GM12878 (cell line): ENCODE measurements at regions not wholly inside any gene's neighbourhood (a gene's known extent, or its start where the extent isn't known, plus 50 kb on each side); places are given as distances from the start of the nearest gene placed in this dataset.

Experiments
- ATAC-seq: fragments of 200-7000 bp; cut with Tn5 transposase; 3 replicates; pipeline ENCODE4 v1.9.1; 2020; ENCODE audit warnings: mild to moderate bottlenecking, moderate library complexity
- BruUV-seq: library from RNA; stranded (reverse); fragments of 400-500 nt; replicated peaks from 2 replicates; lab custom pipeline; 2021; lab: Mats Ljungman, UMichigan
- CTCF ChIA-PET: fragments of 300-600 bp; sonication (Branson Sonifier 250); formaldehyde crosslinking; extraction: SDS; loops from one replicate; lab custom pipeline; 2021; ENCODE audit warnings: inconsistent platforms; lab: Yijun Ruan, JAX
- POLR2A ChIA-PET: fragments of 350-600 bp; formaldehyde crosslinking; extraction: SDS; loops from one replicate; lab custom pipeline; 2021; ENCODE audit warnings: inconsistent platforms; lab: Charles Lee
- RAD21 ChIA-PET: fragments of 300-600 bp; sonication (Branson Sonifier 250); formaldehyde crosslinking; loops from one replicate; lab custom pipeline; 2023; ENCODE audit warnings: antibody characterized with exemption; ENCODE audit not compliant: unreplicated experiment; lab: Charles Lee
- SMC1A ChIA-PET: fragments of 300-600 bp; sonication (Branson Sonifier 250); formaldehyde crosslinking; loops from one replicate; lab custom pipeline; 2023; ENCODE audit not compliant: unreplicated experiment, uncharacterized antibody; lab: Charles Lee
- DNase-seq: peaks from one replicate; pipeline ENCODE4 v3.0.0-alpha.2; 2011; ENCODE audit warnings: low read depth, low spot score
- FAIRE-seq: peaks from 3 replicates; lab custom pipeline; 2011; peaks lifted over from hg19 to GRCh38; lab: Jason Lieb, UNC
- H2AFZ ChIP-seq: 2 replicates; pipeline ENCODE4 v1.6.0; 2011; ENCODE audit warnings: low read depth, low read length, control low read depth; ENCODE audit not compliant: control insufficient read depth
- H3K27ac ChIP-seq: 2 replicates; pipeline ENCODE4 v1.5.1; 2011; ENCODE audit warnings: control low read depth; ENCODE audit not compliant: control insufficient read depth, insufficient read depth
- H3K27me3 ChIP-seq, 2 experiments: replicated peaks in 1 of 2; 2 replicates each; pipeline versions ENCODE4 v1.6.0 to v1.6.1; 2011; ENCODE audit warnings: low read length in 1 of 2; ENCODE audit not compliant: control insufficient read depth in 2 of 2, insufficient read depth in 2 of 2
- H3K36me3 ChIP-seq, 2 experiments: 2 replicates each; pipeline ENCODE4 v1.5.1; 2011; ENCODE audit warnings: low read length in 1 of 2; ENCODE audit not compliant: control insufficient read depth in 2 of 2, insufficient read depth in 2 of 2
- H3K4me1 ChIP-seq: 2 replicates; pipeline ENCODE4 v1.6.1; 2011; ENCODE audit warnings: mild to moderate bottlenecking, low read length, moderate library complexity, mixed read lengths; ENCODE audit not compliant: control insufficient read depth, insufficient read depth
- H3K4me2 ChIP-seq: 2 replicates; pipeline ENCODE4 v1.6.0; 2011; ENCODE audit warnings: control low read depth; ENCODE audit not compliant: control insufficient read depth, insufficient read depth
- H3K4me3 ChIP-seq: fragments of 200-600 bp; sonication (generic); 2 replicates; pipeline ENCODE4 v1.5.1; 2016
- H3K79me2 ChIP-seq: 2 replicates; pipeline ENCODE4 v1.6.0; 2011; ENCODE audit warnings: low read length; ENCODE audit not compliant: control insufficient read depth, insufficient read depth
- H3K9ac ChIP-seq: 2 replicates; pipeline ENCODE4 v1.8.0; 2011; ENCODE audit warnings: low read length, control low read depth, mixed read lengths; ENCODE audit not compliant: control insufficient read depth, insufficient read depth
- H3K9me3 ChIP-seq: replicated peaks from 3 replicates; pipeline ENCODE4 v1.5.1; 2011; ENCODE audit warnings: mild to moderate bottlenecking, low read length; ENCODE audit not compliant: control insufficient read depth, insufficient read depth
- H4K20me1 ChIP-seq: 2 replicates; pipeline ENCODE4 v1.6.0; 2011; ENCODE audit not compliant: control insufficient read depth, insufficient read depth
- CBX3 ChIP-seq: fragments of 200-600 bp; sonication (generic); IDR thresholded peaks from 2 replicates; pipeline ENCODE4 v1.6.1; 2016; ENCODE audit warnings: low read depth, borderline replicate concordance
- CREB1 ChIP-seq: IDR thresholded peaks from 2 replicates; pipeline ENCODE4 v1.6.1; 2012; ENCODE audit warnings: low read depth, mild to moderate bottlenecking, inconsistent platforms
- CREM ChIP-seq: IDR thresholded peaks from 2 replicates; pipeline ENCODE4 v1.6.1; 2014; ENCODE audit warnings: antibody characterized with exemption, low read depth
- EED ChIP-seq: sonication (generic); IDR thresholded peaks from 2 replicates; pipeline ENCODE4 v1.6.1; 2016; ENCODE audit warnings: antibody characterized with exemption, low read depth
- EGR1 ChIP-seq, 2 experiments: IDR thresholded peaks; 1 replicate in 1 of 2; 2 replicates in 1 of 2; pipeline ENCODE4 v1.6.1; 2011 to 2012; ENCODE audit warnings: low read depth in 2 of 2, low read length in 2 of 2, borderline replicate concordance in 1 of 2, mild to moderate bottlenecking in 1 of 2, moderate library complexity in 1 of 2
- JUNB ChIP-seq: IDR thresholded peaks from 2 replicates; pipeline ENCODE4 v1.6.1; 2016; ENCODE audit warnings: antibody characterized with exemption, mild to moderate bottlenecking
- KAT2A ChIP-seq: conservative IDR thresholded peaks from 2 replicates; pipeline ENCODE4 v1.6.1; 2011; ENCODE audit warnings: low read depth, low read length; ENCODE audit not compliant: control insufficient read depth
- RAD21 ChIP-seq: IDR thresholded peaks from 2 replicates; pipeline ENCODE4 v1.6.1; 2011; ENCODE audit warnings: mild to moderate bottlenecking, low read depth, low read length, moderate library complexity; ENCODE audit not compliant: insufficient read depth
- RUNX3 ChIP-seq: IDR thresholded peaks from 2 replicates; pipeline ENCODE4 v1.6.1; 2012; ENCODE audit warnings: low read length, inconsistent platforms
- SMC3 ChIP-seq: IDR thresholded peaks from 2 replicates; pipeline ENCODE4 v1.6.1; 2011; ENCODE audit warnings: low read length, improper control_type of control experiment, borderline replicate concordance
- SRF ChIP-seq, 2 experiments: IDR thresholded peaks; 2 replicates each; pipeline ENCODE4 v1.6.1; 2011; ENCODE audit warnings: low read depth in 2 of 2, low read length in 2 of 2, mild to moderate bottlenecking in 1 of 2, moderate library complexity in 1 of 2
- WRNIP1 ChIP-seq: IDR thresholded peaks from 2 replicates; pipeline ENCODE4 v1.6.1; 2011; ENCODE audit warnings: low read depth, low read length, improper control_type of control experiment, borderline replicate concordance
- YY1 ChIP-seq: IDR thresholded peaks from 2 replicates; pipeline ENCODE4 v1.6.1; 2011; ENCODE audit warnings: low read depth, mild to moderate bottlenecking, low read length
- ZBTB33 ChIP-seq: fragments of 450-650 bp; IDR thresholded peaks from 2 replicates; pipeline ENCODE4 v1.6.1; 2017; ENCODE audit warnings: mild to moderate bottlenecking
- WGBS: methylation state at CpG from one replicate; pipeline ENCODE4 v1.1.6; 2016; ENCODE audit warnings: low lambda C conversion rate; ENCODE audit not compliant: insufficient replicate concordance, insufficient coverage; ENCODE audit errors: missing lambda C conversion rate; 5-methylcytosine and 5-hydroxymethylcytosine counted together
- in situ Hi-C: fragments of 300-500 bp; cut with MboI; formaldehyde crosslinking; loops from 9 replicates; pipeline ENCODE4 v1.14.3; 2018; ENCODE audit warnings: mixed read lengths
- intact Hi-C: fragments of 100-400 bp; cut with micrococcal nuclease; formaldehyde crosslinking; loops from one replicate; pipeline ENCODE4 v1.14.2; 2022; ENCODE audit not compliant: unreplicated experiment
- TF ChIP-seq, protein P1 (sequence below), 3 experiments: IDR thresholded peaks in 2 of 3; conservative IDR thresholded peaks in 1 of 3; 2 replicates each; pipeline ENCODE4 v1.5.1; 2011; ENCODE audit warnings: low read depth in 3 of 3, low read length in 3 of 3, mild to moderate bottlenecking in 3 of 3, control low read depth in 2 of 3, moderate library complexity in 2 of 3, inconsistent platforms in 1 of 3, mixed read lengths in 1 of 3; ENCODE audit not compliant: control insufficient read depth in 2 of 3, insufficient read depth in 1 of 3; ENCODE audit errors: extremely low read depth in 1 of 3

GRCh38 chr11:123261345-123262106 lies 66.5 kb upstream of the CLMP start:
- Histone ChIP-seq H3K27ac (no peak overlapping the region), H3K4me3 (no peak overlapping the region), H3K4me2 (no peak overlapping the region; the same call in 1 of the 2 replicates), H2AFZ (peak overlapping the region; percentile 74), H3K36me3 (no peaks in the 10 kb centered on the region), H4K20me1 (no peaks in the 10 kb centered on the region), H3K79me2 (no peaks in the 10 kb centered on the region), H3K4me1 (peaks cover 28% of the 10 kb centered on the region), H3K9me3 (peaks cover 9% of the 10 kb centered on the region; the same call in 2 of the 3 replicates), H3K27me3 (no peaks in the 10 kb centered on the region), H3K9ac (no peak overlapping the region)
- peak; percentile 7 for FAIRE-seq
- SMC1A ChIA-PET = interaction anchor here (0.8 to 1.7 kb wide), 15 partner anchors 8 to 447 kb away, joined by 3 to 12 read pairs (median 4); no protein-coding TSS in a partner anchor
- RAD21 ChIA-PET = interaction anchor here (0.6 to 2.2 kb wide), 10 partner anchors 8 to 448 kb away, joined by 3 to 18 read pairs (median 4); partner anchors contain the start of gene HSPA8
- ATAC-seq = peak; percentile 74
- BruUV-seq = no TSS peak
- intact Hi-C loops = loop anchor here (2.0 to 5.0 kb wide), 3 partner anchors 41 to 217 kb away; no protein-coding TSS in a partner anchor
- TF ChIP-seq YY1 (peak; percentile 47; the same call in 1 of the 2 replicates), EED (peak; percentile 34; the same call in 1 of the 2 replicates), EGR1 (IDR thresholded peaks at IDR 0.05; ENCODE audit: borderline replicate concordance in 1 of 2, low read depth in 2 of 2, low read length in 2 of 2) (peak in 1 of 2 experiments; percentile 67; a peak in 2 of 3 replicates), SRF (IDR thresholded peaks at IDR 0.05; ENCODE audit: low read depth in 2 of 2, low read length in 2 of 2) (0 out of 4 replicates have a peak, but pooled peaks of 1 of the 2 experiments have one; percentile 2), WRNIP1 (no peak), JUNB (no peak), ZBTB33 (no peak), KAT2A (no peak), CREB1 (peak; percentile 39; the same call in 1 of the 2 replicates), RAD21 (peak; percentile 46), RUNX3 (peak; percentile 20; the same call in 1 of the 2 replicates), SMC3 (peak; percentile 44; the same call in 1 of the 2 replicates), CBX3 (no peak), CREM (peak; percentile 49)
- TF ChIP-seq, protein P1, sequence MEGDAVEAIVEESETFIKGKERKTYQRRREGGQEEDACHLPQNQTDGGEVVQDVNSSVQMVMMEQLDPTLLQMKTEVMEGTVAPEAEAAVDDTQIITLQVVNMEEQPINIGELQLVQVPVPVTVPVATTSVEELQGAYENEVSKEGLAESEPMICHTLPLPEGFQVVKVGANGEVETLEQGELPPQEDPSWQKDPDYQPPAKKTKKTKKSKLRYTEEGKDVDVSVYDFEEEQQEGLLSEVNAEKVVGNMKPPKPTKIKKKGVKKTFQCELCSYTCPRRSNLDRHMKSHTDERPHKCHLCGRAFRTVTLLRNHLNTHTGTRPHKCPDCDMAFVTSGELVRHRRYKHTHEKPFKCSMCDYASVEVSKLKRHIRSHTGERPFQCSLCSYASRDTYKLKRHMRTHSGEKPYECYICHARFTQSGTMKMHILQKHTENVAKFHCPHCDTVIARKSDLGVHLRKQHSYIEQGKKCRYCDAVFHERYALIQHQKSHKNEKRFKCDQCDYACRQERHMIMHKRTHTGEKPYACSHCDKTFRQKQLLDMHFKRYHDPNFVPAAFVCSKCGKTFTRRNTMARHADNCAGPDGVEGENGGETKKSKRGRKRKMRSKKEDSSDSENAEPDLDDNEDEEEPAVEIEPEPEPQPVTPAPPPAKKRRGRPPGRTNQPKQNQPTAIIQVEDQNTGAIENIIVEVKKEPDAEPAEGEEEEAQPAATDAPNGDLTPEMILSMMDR (IDR thresholded peaks at IDR 0.05 in 2 of 3, conservative IDR thresholded peaks at IDR 0.05 in 1 of 3; ENCODE audit: control insufficient read depth in 2 of 3, extremely low read depth in 1 of 3, insufficient read depth in 1 of 3, low read depth in 3 of 3, low read length in 3 of 3) = peak; percentile 69 to 95 (median 85)
- POLR2A ChIA-PET = interaction anchor here (0.5 to 0.9 kb wide), 3 partner anchors 9 to 482 kb away, joined by 3 to 5 read pairs (median 3); no protein-coding TSS in a partner anchor
- CTCF ChIA-PET = interaction anchor here (0.5 to 4.0 kb wide), 65 partner anchors 8 to 294 kb away, joined by 3 to 62 read pairs (median 4); no protein-coding TSS in a partner anchor
- DNase-seq = no peak
- 23% methylated on average over 22 of the region's 25 CpGs for WGBS
- in situ Hi-C loops = no loop called here
